Transverse colon (tissue), 4 donors: ENCODE measurements at regions not wholly inside any gene's neighbourhood (a gene's known extent, or its start where the extent isn't known, plus 50 kb on each side); places are given as distances from the start of the nearest gene placed in this dataset.
"Not testable (repeated sequence)": the region's sequence is repeated elsewhere in the genome, so short reads cannot be mapped to it uniquely, and the experiment has no call there.

Experiments
- DNase-seq: peaks from one replicate; pipeline ENCODE4 v3.0.0-alpha.2; 2019
- H3K27ac ChIP-seq, 4 donors: fragments of 200-600 bp; sonication (generic); 2 replicates each; pipeline ENCODE4 v1.5.1; 2016 to 2018; ENCODE audit warnings: inconsistent platforms in 4 of 4
- H3K27me3 ChIP-seq: fragments of 200-600 bp; sonication (generic); 2 replicates; pipeline ENCODE4 v1.5.1; 2017; ENCODE audit warnings: inconsistent platforms
- H3K36me3 ChIP-seq, 4 donors: fragments of 200-600 bp; sonication (generic); 2 replicates each; pipeline ENCODE4 v1.5.1; 2017 to 2019; ENCODE audit warnings: inconsistent platforms in 4 of 4
- H3K4me1 ChIP-seq, 4 donors: fragments of 200-600 bp; sonication (generic); 2 replicates each; pipeline ENCODE4 v1.5.1; 2017 to 2020; ENCODE audit warnings: inconsistent platforms in 4 of 4
- H3K4me3 ChIP-seq, 4 donors: fragments of 200-600 bp; sonication (generic); 1 replicate in 1 of 4; 2 replicates in 3 of 4; pipeline versions ENCODE4 v1.5.1 to v1.6.1; 2017 to 2019; ENCODE audit warnings: inconsistent platforms in 4 of 4
- H3K9me3 ChIP-seq, 2 donors: fragments of 200-600 bp; sonication (generic); 2 replicates each; pipeline ENCODE4 v1.5.1; 2017 to 2019; ENCODE audit warnings: inconsistent platforms in 2 of 2
- EP300 ChIP-seq: sonication (generic); formaldehyde crosslinking; IDR thresholded peaks from one replicate; pipeline ENCODE4 v1.6.1; 2017; ENCODE audit warnings: antibody characterized with exemption, low read depth
- POLR2A ChIP-seq: fragments of 450-650 bp; IDR thresholded peaks from one replicate; pipeline ENCODE4 v1.6.1; 2016; ENCODE audit warnings: antibody characterized with exemption, mild to moderate bottlenecking, moderate library complexity
- POLR2AphosphoS5 ChIP-seq, 3 donors: sonication (generic); formaldehyde crosslinking; IDR thresholded peaks; one replicate each; pipeline ENCODE4 v1.6.1; 2016; ENCODE audit warnings: antibody characterized with exemption in 3 of 3
- WGBS, 2 donors: methylation state at CpG; one replicate each; pipeline ENCODE4 v1.1.5; 2018; ENCODE audit warnings: low coverage in 1 of 2; 5-methylcytosine and 5-hydroxymethylcytosine counted together
- in situ Hi-C, 4 donors: fragments of 200-750 bp; cut with MboI; loops; one replicate each; pipeline versions ENCODE4 v1.15.0 to v1.15.1; 2017; ENCODE audit warnings: low sequenced_read_pairs in 3 of 4, low pct_ligation_motif_present in 1 of 4, low pct_unique_long_range_greater_than_20kb in 1 of 4
- intact Hi-C: fragments of 100-400 bp; cut with DNase I; formaldehyde crosslinking; loops from one replicate; pipeline ENCODE4 v1.15.1; 2023; ENCODE audit warnings: low total_unique reads
- TF ChIP-seq, protein P1 (sequence below), 5 experiments: fragments of 200-600 bp in 3 of 5; fragments of 450-650 bp in 2 of 5; sonication (generic) in 3 of 5; IDR thresholded peaks; 1 replicate in 2 of 5; 2 replicates in 3 of 5; pipeline ENCODE4 v1.5.1; 2016 to 2017; ENCODE audit warnings: antibody characterized with exemption in 5 of 5, inconsistent platforms in 3 of 5, mild to moderate bottlenecking in 2 of 5, moderate library complexity in 1 of 5

DNA sequence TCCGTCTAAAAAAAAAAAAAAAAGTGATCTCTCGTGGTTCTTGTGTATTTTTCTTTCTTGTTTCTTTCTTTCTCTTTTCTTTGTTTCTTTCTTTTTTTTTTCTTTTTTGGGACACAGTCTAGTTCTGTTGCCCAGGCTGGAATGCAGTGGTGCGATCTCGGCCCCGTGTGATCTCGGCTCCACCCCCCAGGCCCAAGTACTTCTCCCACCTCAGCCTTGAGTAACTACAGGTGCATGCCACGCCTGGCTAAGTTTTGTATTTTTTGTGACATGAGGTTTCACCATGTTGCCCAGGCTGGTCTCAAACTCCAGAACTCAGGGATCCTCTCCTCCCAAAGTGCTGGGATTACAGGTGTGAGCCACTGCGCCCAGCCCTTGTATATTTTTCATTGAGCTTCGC lies 91.4 kb downstream of the TMEM237 start:
- no peak overlapping the region for H3K27ac ChIP-seq
- DNase-seq: no peak
- intact Hi-C loops (no loop called here), in situ Hi-C loops (no loop called here)
- 85 to 92% methylated on average over 5 to 9 of the region's 9 CpGs for WGBS, 2 donors
- no peak overlapping the region for H3K4me3 ChIP-seq
- H3K4me1 ChIP-seq: no peaks in the 10 kb centered on the region
- H3K9me3 ChIP-seq: no peaks in the 10 kb centered on the region
- no peaks in the 10 kb centered on the region for H3K36me3 ChIP-seq
- TF ChIP-seq POLR2A (no peak), EP300 (no peak), POLR2AphosphoS5 (IDR thresholded peaks at IDR 0.05) (no peak)
- TF ChIP-seq, protein P1, sequence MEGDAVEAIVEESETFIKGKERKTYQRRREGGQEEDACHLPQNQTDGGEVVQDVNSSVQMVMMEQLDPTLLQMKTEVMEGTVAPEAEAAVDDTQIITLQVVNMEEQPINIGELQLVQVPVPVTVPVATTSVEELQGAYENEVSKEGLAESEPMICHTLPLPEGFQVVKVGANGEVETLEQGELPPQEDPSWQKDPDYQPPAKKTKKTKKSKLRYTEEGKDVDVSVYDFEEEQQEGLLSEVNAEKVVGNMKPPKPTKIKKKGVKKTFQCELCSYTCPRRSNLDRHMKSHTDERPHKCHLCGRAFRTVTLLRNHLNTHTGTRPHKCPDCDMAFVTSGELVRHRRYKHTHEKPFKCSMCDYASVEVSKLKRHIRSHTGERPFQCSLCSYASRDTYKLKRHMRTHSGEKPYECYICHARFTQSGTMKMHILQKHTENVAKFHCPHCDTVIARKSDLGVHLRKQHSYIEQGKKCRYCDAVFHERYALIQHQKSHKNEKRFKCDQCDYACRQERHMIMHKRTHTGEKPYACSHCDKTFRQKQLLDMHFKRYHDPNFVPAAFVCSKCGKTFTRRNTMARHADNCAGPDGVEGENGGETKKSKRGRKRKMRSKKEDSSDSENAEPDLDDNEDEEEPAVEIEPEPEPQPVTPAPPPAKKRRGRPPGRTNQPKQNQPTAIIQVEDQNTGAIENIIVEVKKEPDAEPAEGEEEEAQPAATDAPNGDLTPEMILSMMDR (IDR thresholded peaks at IDR 0.05): no peak
- no peaks in the 10 kb centered on the region for H3K27me3 ChIP-seq

DNA sequence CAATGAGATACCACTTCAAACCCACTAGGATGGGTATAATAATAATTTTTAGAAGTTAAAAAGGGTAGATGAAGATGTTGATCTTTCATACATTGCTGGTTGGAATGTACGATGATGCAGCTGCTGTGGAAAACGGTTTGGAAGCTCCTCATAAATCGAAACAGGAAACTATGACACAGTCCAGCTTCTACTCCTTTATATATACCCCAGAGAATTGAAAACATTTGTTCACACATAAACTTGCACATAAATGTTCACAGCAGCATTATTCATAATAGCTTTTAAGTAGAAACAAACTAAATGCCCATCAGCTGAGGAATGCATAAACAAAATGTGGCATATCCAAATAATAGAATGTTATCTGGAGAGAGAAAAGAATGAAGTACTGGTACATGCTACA lies 95.0 kb downstream of the STRADB start:
- no peak for DNase-seq
- intact Hi-C loops (no loop called here), in situ Hi-C loops (no loop called here)
- Histone ChIP-seq H3K27ac (no peak overlapping the region), H3K4me3 (no peak overlapping the region), H3K4me1 (no peaks in the 10 kb centered on the region), H3K9me3 (no peaks in the 10 kb centered on the region), H3K36me3 (no peaks in the 10 kb centered on the region), H3K27me3 (no peaks in the 10 kb centered on the region)
- no peak for TF ChIP-seq POLR2AphosphoS5 (IDR thresholded peaks at IDR 0.05)
- TF ChIP-seq, protein P1 (IDR thresholded peaks at IDR 0.05): no peak
- 53 to 54% methylated on average over 3 of the region's 3 CpGs for WGBS, 2 donors

- in situ Hi-C loops: no loop called here
- H3K27ac ChIP-seq: no peak overlapping the region
- H3K9me3 ChIP-seq: no peaks in the 10 kb centered on the region
- TF ChIP-seq, protein P1 (IDR thresholded peaks at IDR 0.05): no peak
- no peak for TF ChIP-seq POLR2A
- intact Hi-C loops: no loop called here
- no peaks in the 10 kb centered on the region for H3K36me3 ChIP-seq
- no peak overlapping the region for H3K4me3 ChIP-seq
- DNase-seq: no peak
- H3K27me3 ChIP-seq: no peaks in the 10 kb centered on the region
- H3K4me1 ChIP-seq: no peaks in the 10 kb centered on the region
Measured at GRCh38 chr2:201542291-201542690, 90.8 kb downstream of the STRADB start.

DNA sequence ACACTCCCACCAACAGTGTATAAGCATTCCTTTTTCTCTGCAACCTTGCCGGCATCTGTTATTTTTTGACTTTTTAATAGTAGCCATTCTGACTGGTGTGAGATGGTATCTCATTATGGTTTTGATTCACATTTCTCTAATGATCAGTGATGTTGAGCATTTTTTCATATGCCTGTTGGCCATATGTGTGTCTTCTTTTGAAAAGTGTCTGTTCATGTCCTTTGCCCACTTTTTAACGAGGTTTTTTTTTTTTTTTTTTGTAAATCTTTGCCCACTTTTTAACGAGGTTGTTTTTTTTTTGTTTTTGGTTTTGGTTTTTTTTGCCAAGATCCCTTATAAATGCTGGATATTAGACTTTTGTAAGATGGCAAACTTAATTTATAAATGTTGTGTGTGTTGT lies 87.7 kb downstream of the STRADB start:
- H3K9me3 ChIP-seq, DNase-seq, H3K4me1 ChIP-seq, H3K27ac ChIP-seq, H3K27me3 ChIP-seq, intact Hi-C loops, H3K4me3 ChIP-seq, in situ Hi-C loops, H3K36me3 ChIP-seq: not testable (repeated sequence)
- 42 to 57% methylated on average over 3 of the region's 3 CpGs for WGBS, 2 donors

- Histone ChIP-seq H3K4me1 (no peaks in the 10 kb centered on the region), H3K9me3 (peaks cover 2 to 3% of the 10 kb centered on the region in 2 donors), H3K27ac (no peak overlapping the region), H3K27me3 (no peaks in the 10 kb centered on the region), H3K36me3 (no peaks in the 10 kb centered on the region), H3K4me3 (no peak overlapping the region)
- in situ Hi-C loops (no loop called here), intact Hi-C loops (no loop called here)
- TF ChIP-seq EP300 (no peak), POLR2AphosphoS5 (IDR thresholded peaks at IDR 0.05) (no peak), POLR2A (no peak)
- TF ChIP-seq, protein P1 (IDR thresholded peaks at IDR 0.05): no peak
- 64 to 66% methylated on average over 1 of the region's 1 CpG for WGBS, 2 donors
- DNase-seq: no peak
Measured at GRCh38 chr2:201538025-201538424, 86.5 kb downstream of the STRADB start.
